Loucy (cell line): ENCODE measurements at regions not wholly inside any gene's neighbourhood (a gene's known extent, or its start where the extent isn't known, plus 50 kb on each side); places are given as distances from the start of the nearest gene placed in this dataset.

ENCODE experiments used
- H2AFZ ChIP-seq: fragments of 200-600 bp; sonication (generic); 2 replicates; pipeline ENCODE4 v1.6.0; 2016; ENCODE audit warnings: antibody characterized with exemption, mild to moderate bottlenecking, low read length, moderate library complexity
- H3F3A ChIP-seq: fragments of 200-600 bp; 2 replicates; pipeline ENCODE4 v1.6.0; 2016; ENCODE audit warnings: antibody characterized with exemption, low read depth, mild to moderate bottlenecking
- H3K27me3 ChIP-seq: fragments of 200-600 bp; sonication (generic); 2 replicates; pipeline ENCODE4 v1.6.1; 2014; ENCODE audit warnings: low read length, mild to moderate bottlenecking; ENCODE audit not compliant: insufficient read depth, poor library complexity, severe bottlenecking
- H3K36me3 ChIP-seq: fragments of 200-600 bp; sonication (generic); 2 replicates; pipeline ENCODE4 v1.6.1; 2016; ENCODE audit warnings: low read length; ENCODE audit not compliant: insufficient read depth
- H3K4me1 ChIP-seq: fragments of 200-600 bp; sonication (generic); 2 replicates; pipeline ENCODE4 v1.5.1; 2014; ENCODE audit warnings: low read length, mild to moderate bottlenecking; ENCODE audit not compliant: insufficient read depth, poor library complexity, severe bottlenecking
- H3K4me2 ChIP-seq: fragments of 200-600 bp; sonication (generic); 2 replicates; pipeline ENCODE4 v1.6.0; 2014; ENCODE audit warnings: antibody characterized with exemption, low read length, low read depth, mild to moderate bottlenecking; ENCODE audit not compliant: poor library complexity, severe bottlenecking
- H3K4me3 ChIP-seq: fragments of 200-600 bp; sonication (generic); 2 replicates; pipeline ENCODE4 v1.5.1; 2014; ENCODE audit warnings: low read length, mild to moderate bottlenecking, mixed read lengths; ENCODE audit not compliant: poor library complexity, severe bottlenecking
- H3K79me2 ChIP-seq: fragments of 200-600 bp; sonication (generic); 2 replicates; pipeline ENCODE4 v1.6.1; 2014; ENCODE audit warnings: low read length; ENCODE audit not compliant: insufficient read depth
- H3K9ac ChIP-seq: fragments of 200-600 bp; sonication (generic); 2 replicates; pipeline ENCODE4 v1.6.0; 2014; ENCODE audit warnings: mild to moderate bottlenecking, low read depth, low read length, moderate library complexity; ENCODE audit not compliant: poor library complexity, severe bottlenecking
- H3K9me2 ChIP-seq: fragments of 200-600 bp; sonication (generic); replicated peaks from 2 replicates; pipeline ENCODE4 v1.6.1; 2016; ENCODE audit warnings: low read depth, low read length, mixed read lengths
- H3K9me3 ChIP-seq: fragments of 200-600 bp; sonication (generic); 2 replicates; pipeline ENCODE4 v1.6.1; 2014; ENCODE audit warnings: mild to moderate bottlenecking, antibody characterized with exemption, low read length, low read depth; ENCODE audit not compliant: insufficient read depth
- H4K20me1 ChIP-seq: fragments of 200-600 bp; sonication (generic); 2 replicates; pipeline ENCODE4 v1.6.0; 2014; ENCODE audit warnings: antibody characterized with exemption, low read length, mild to moderate bottlenecking; ENCODE audit not compliant: insufficient read depth, poor library complexity, severe bottlenecking
- CTCF ChIP-seq: fragments of 200-600 bp; sonication (generic); conservative IDR thresholded peaks from 2 replicates; pipeline ENCODE4 v1.5.1; 2014; ENCODE audit warnings: mild to moderate bottlenecking, antibody characterized with exemption, low read length
- EZH2phosphoT487 ChIP-seq: fragments of 200-600 bp; IDR thresholded peaks from 2 replicates; pipeline ENCODE4 v1.6.1; 2018; ENCODE audit warnings: antibody characterized with exemption, mild to moderate bottlenecking, moderate library complexity, borderline replicate concordance

DNA sequence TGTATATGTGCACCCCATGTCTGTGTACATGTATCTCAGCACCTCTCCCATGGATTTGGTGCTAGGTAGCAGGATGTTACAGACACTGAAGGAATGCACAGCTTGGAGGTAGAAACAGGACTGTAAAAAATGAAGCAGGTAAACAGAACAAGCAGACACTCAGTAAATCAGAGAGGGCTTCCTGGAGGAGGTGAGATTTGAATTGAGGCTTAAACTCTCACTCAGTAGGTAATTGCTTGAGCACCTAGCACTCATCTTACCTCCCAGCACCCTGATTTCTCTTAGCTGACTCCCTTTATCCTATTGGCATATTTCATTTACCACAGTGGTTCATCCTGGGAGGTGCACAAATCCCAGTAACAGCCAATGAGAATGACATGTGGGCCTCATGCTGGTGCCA is 537.9 kb upstream of the RAB6C start:
- H3K4me1 ChIP-seq = no peaks in the 10 kb centered on the region
- H2AFZ ChIP-seq = no peak overlapping the region
- no peak for TF ChIP-seq EZH2phosphoT487
- TF ChIP-seq CTCF = no peak
- H3F3A ChIP-seq = no peaks in the 10 kb centered on the region
- H3K79me2 ChIP-seq = no peaks in the 10 kb centered on the region
- no peaks in the 10 kb centered on the region for H3K36me3 ChIP-seq
- no peak overlapping the region for H3K4me3 ChIP-seq
- H3K9ac ChIP-seq = no peak overlapping the region
- no peaks in the 10 kb centered on the region for H4K20me1 ChIP-seq
- H3K4me2 ChIP-seq = no peak overlapping the region
- H3K27me3 ChIP-seq = peaks cover 32% of the 10 kb centered on the region
- no peaks in the 10 kb centered on the region for H3K9me3 ChIP-seq
- no peaks in the 10 kb centered on the region for H3K9me2 ChIP-seq

GRCh38 chr2:129443235-129443864 is 536.1 kb upstream of the RAB6C start:
- H4K20me1 ChIP-seq = no peaks in the 10 kb centered on the region
- no peaks in the 10 kb centered on the region for H3K9me3 ChIP-seq
- H2AFZ ChIP-seq = peak overlapping the region; percentile 98
- peak overlapping the region; percentile 52 for H3K4me2 ChIP-seq
- H3K36me3 ChIP-seq = no peaks in the 10 kb centered on the region
- H3K9me2 ChIP-seq = no peaks in the 10 kb centered on the region
- H3K79me2 ChIP-seq = no peaks in the 10 kb centered on the region
- peaks cover 48% of the 10 kb centered on the region for H3K27me3 ChIP-seq
- peak overlapping the region; percentile 69 for H3K4me3 ChIP-seq
- no peak for TF ChIP-seq EZH2phosphoT487
- no peak for TF ChIP-seq CTCF
- no peak overlapping the region for H3K9ac ChIP-seq
- H3K4me1 ChIP-seq = no peaks in the 10 kb centered on the region
- no peaks in the 10 kb centered on the region for H3F3A ChIP-seq

DNA sequence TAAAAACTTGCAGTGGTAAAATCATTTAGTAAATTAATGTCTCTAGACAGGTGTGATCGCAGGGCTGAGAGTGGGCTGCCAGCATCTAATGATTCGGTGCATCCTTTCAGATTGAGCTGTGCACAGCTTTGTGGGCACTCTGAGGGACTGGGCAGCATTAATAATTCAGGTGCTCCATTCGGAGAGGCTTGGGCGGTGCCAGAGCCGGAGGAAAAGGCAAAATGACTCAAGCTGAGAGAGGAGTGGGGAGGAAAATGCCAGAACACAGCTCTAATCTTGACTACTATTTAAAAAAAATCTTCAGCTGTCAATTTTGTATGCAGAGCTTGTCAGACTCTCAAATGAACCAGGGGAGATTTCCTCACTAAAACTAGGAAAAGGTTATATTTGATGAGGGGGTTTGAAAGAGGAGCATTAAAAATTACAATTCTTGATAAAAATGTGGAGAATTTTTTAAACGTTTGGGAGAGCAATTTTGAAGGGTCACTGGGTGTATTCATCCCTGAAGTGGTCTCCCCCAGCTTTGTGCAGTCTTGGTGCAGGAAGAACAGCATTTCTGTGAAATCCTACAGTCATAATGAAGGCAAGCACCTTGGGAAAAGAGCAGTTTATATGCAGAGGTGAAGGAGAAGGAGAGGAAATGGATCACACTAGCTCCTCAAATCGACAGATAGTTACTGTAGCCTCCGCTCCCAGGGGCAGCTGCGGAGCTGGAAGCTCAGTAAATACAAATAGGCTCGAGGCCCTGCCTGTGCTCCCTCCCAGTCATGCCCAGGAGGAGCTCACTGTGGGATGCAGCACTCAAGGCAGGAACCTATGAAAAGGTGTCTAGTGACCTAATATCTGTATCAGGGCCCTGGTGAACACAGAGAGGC is 535.4 kb upstream of the RAB6C start:
- no peak for TF ChIP-seq EZH2phosphoT487
- no peak for TF ChIP-seq CTCF
- Histone ChIP-seq H3K36me3 (no peaks in the 10 kb centered on the region), H3K9ac (no peak overlapping the region), H3K4me3 (no peak overlapping the region), H3K9me3 (no peaks in the 10 kb centered on the region), H4K20me1 (no peaks in the 10 kb centered on the region), H3K9me2 (no peaks in the 10 kb centered on the region), H3K79me2 (no peaks in the 10 kb centered on the region), H3K27me3 (peaks cover 56% of the 10 kb centered on the region), H2AFZ (peak overlapping the region; percentile 98), H3K4me2 (no peak overlapping the region), H3F3A (no peaks in the 10 kb centered on the region), H3K4me1 (no peaks in the 10 kb centered on the region)
